A673 (cell line): ENCODE measurements at regions not wholly inside any gene's neighbourhood (a gene's known extent, or its start where the extent isn't known, plus 50 kb on each side); places are given as distances from the start of the nearest gene placed in this dataset.

Experiments
- BruUV-seq: library from RNA; stranded (reverse); fragments of 400-500 nt; replicated peaks from 2 replicates; lab custom pipeline; 2021; lab: Mats Ljungman, UMichigan
- CTCF ChIA-PET: fragments of 300-600 bp; sonication (Branson Sonifier 250); formaldehyde crosslinking; loops from one replicate; lab custom pipeline; 2022; ENCODE audit warnings: antibody characterized with exemption; lab: Charles Lee
- POLR2A ChIA-PET: fragments of 300-600 bp; sonication (Branson Sonifier 250); formaldehyde crosslinking; loops from one replicate; lab custom pipeline; 2022; ENCODE audit warnings: antibody characterized with exemption; ENCODE audit not compliant: low non-redundant PET; lab: Charles Lee
- DNase-seq: peaks from one replicate; pipeline ENCODE4 v3.0.0-alpha.2; 2015; ENCODE audit warnings: low spot score
- H3K27ac ChIP-seq: fragments of 200-600 bp; sonication (generic); 2 replicates; pipeline ENCODE4 v1.5.1; 2016; ENCODE audit warnings: mixed run types, low read depth, mild to moderate bottlenecking, mixed read lengths, antibody characterized with exemption, low read length; ENCODE audit not compliant: poor library complexity, severe bottlenecking
- H3K27me3 ChIP-seq: fragments of 200-600 bp; sonication (generic); replicated peaks from 2 replicates; pipeline ENCODE4 v1.6.1; 2017; ENCODE audit warnings: mixed run types, low read depth, mild to moderate bottlenecking, mixed read lengths, antibody characterized with exemption, low read length; ENCODE audit not compliant: insufficient read depth, poor library complexity
- H3K36me3 ChIP-seq: fragments of 200-600 bp; sonication (generic); 2 replicates; pipeline ENCODE4 v1.6.1; 2016; ENCODE audit warnings: mixed run types, mild to moderate bottlenecking, mixed read lengths, antibody characterized with exemption, low read length; ENCODE audit not compliant: insufficient read depth, poor library complexity, severe bottlenecking
- H3K4me1 ChIP-seq: fragments of 200-600 bp; sonication (generic); 2 replicates; pipeline ENCODE4 v1.6.1; 2017; ENCODE audit warnings: mixed run types, mild to moderate bottlenecking, mixed read lengths, antibody characterized with exemption, low read length; ENCODE audit not compliant: insufficient read depth, poor library complexity, severe bottlenecking
- H3K4me3 ChIP-seq: fragments of 200-600 bp; sonication (generic); 2 replicates; pipeline ENCODE4 v1.5.1; 2016; ENCODE audit warnings: low read depth, mixed run types, mild to moderate bottlenecking, mixed read lengths, low read length; ENCODE audit not compliant: poor library complexity, severe bottlenecking
- H3K9me3 ChIP-seq: fragments of 200-600 bp; sonication (generic); 2 replicates; pipeline ENCODE4 v1.6.1; 2016; ENCODE audit warnings: mixed run types, low read depth, mild to moderate bottlenecking, mixed read lengths, antibody characterized with exemption, low read length; ENCODE audit not compliant: poor library complexity, severe bottlenecking
- CTCF ChIP-seq: fragments of 300-800, 200-600 bp; sonication (generic); conservative IDR thresholded peaks from 2 replicates; pipeline ENCODE4 v1.5.1; 2017; ENCODE audit warnings: low read depth, mild to moderate bottlenecking, antibody characterized with exemption, low read length, moderate library complexity, mixed read lengths
- EZH2 ChIP-seq: fragments of 200-600 bp; sonication (generic); IDR thresholded peaks from 2 replicates; pipeline ENCODE4 v1.6.1; 2017; ENCODE audit warnings: borderline replicate concordance, low read depth, mild to moderate bottlenecking, mixed read lengths, antibody characterized with exemption, low read length; ENCODE audit not compliant: poor library complexity, severe bottlenecking
- intact Hi-C: fragments of 100-400 bp; cut with micrococcal nuclease; formaldehyde crosslinking; loops from one replicate; pipeline ENCODE4 v1.10.0; 2022; ENCODE audit not compliant: unreplicated experiment

GRCh38 chr7:28336806-28337205 lies 75.5 kb upstream of the CREB5 start:
- no peak for TF ChIP-seq CTCF
- TF ChIP-seq EZH2: no peak
- H3K27me3 ChIP-seq: no peaks in the 10 kb centered on the region
- no peaks in the 10 kb centered on the region for H3K36me3 ChIP-seq
- intact Hi-C loops: no loop called here
- no peak overlapping the region for H3K27ac ChIP-seq
- no peak overlapping the region for H3K4me3 ChIP-seq
- H3K9me3 ChIP-seq: no peaks in the 10 kb centered on the region
- POLR2A ChIA-PET: no interaction called here
- no TSS peak for BruUV-seq
- DNase-seq: no peak
- CTCF ChIA-PET: no interaction called here
- H3K4me1 ChIP-seq: no peaks in the 10 kb centered on the region

- Histone ChIP-seq H3K9me3 (no peaks in the 10 kb centered on the region), H3K27me3 (no peaks in the 10 kb centered on the region), H3K4me1 (no peaks in the 10 kb centered on the region), H3K36me3 (no peaks in the 10 kb centered on the region), H3K4me3 (no peak overlapping the region), H3K27ac (no peak overlapping the region)
- TF ChIP-seq EZH2 (no peak), CTCF (no peak)
- no TSS peak for BruUV-seq
- POLR2A ChIA-PET: no interaction called here
- DNase-seq: no peak
- CTCF ChIA-PET: no interaction called here
- intact Hi-C loops: no loop called here
Observed at GRCh38 chr7:28338041-28338440, 74.3 kb upstream of the CREB5 start.

- TF ChIP-seq EZH2: no peak
- Histone ChIP-seq H3K4me1 (no peaks in the 10 kb centered on the region), H3K36me3 (no peaks in the 10 kb centered on the region), H3K4me3 (no peak overlapping the region), H3K27ac (no peak overlapping the region), H3K27me3 (no peaks in the 10 kb centered on the region), H3K9me3 (no peaks in the 10 kb centered on the region)
- CTCF ChIA-PET: no interaction called here
- no TSS peak for BruUV-seq
- intact Hi-C loops: no loop called here
- no peak for DNase-seq
- POLR2A ChIA-PET: no interaction called here
Observed at GRCh38 chr7:28343462-28343861, 68.9 kb upstream of the CREB5 start.

- no peak for DNase-seq
- TF ChIP-seq CTCF: no peak
- TF ChIP-seq EZH2: no peak
- no peaks in the 10 kb centered on the region for H3K27me3 ChIP-seq
- no TSS peak for BruUV-seq
- CTCF ChIA-PET: no interaction called here
- no peaks in the 10 kb centered on the region for H3K36me3 ChIP-seq
- POLR2A ChIA-PET: no interaction called here
- H3K4me3 ChIP-seq: no peak overlapping the region
- H3K9me3 ChIP-seq: no peaks in the 10 kb centered on the region
- intact Hi-C loops: no loop called here
- H3K4me1 ChIP-seq: no peaks in the 10 kb centered on the region
- H3K27ac ChIP-seq: no peak overlapping the region
Observed at GRCh38 chr7:28346256-28346655, 66.1 kb upstream of the CREB5 start.
